ENCODE measurements at regions not wholly inside any gene's neighbourhood (a gene's known extent, or its start where the extent isn't known, plus 50 kb on each side); places are given as distances from the start of the nearest gene placed in this dataset.

DNA sequence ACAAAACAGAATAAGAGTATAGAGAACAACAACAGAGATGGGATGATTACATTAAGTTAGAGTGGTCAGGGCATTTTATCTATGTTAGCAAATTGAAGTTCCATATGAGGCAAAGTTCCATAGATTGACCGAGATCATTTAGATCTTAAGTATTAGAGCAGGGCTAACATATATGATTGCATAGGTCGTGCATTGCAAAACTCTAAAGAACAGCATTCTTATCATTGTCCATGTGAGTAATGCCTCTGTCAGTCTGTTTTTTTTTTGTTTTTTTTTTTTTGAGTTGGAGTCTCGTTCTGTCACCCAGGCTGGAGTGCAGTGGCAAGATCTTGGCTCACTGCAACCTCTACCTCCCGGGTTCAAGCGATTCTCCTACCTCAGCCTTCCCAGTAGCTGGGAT, 341.7 kb upstream of the KCNH8 start:
- no peak overlapping the region for H3K27ac ChIP-seq (ENCODE audit: insufficient read length, low read depth, low read length)
- H3K27ac Mint-ChIP-seq = no peak overlapping the region
- no peak overlapping the region for H2BK15ac ChIP-seq (ENCODE audit: low read depth, low read length)
- H4K91ac ChIP-seq (ENCODE audit: insufficient read length, low read depth, low read length) = no peak overlapping the region
- no peaks in the 10 kb centered on the region for H3K79me1 ChIP-seq (ENCODE audit: insufficient read depth, low read depth, low read length, poor library complexity, severe bottlenecking)
- H3T11ph ChIP-seq (ENCODE audit: low read length) = no peak overlapping the region
- H3K4ac ChIP-seq (ENCODE audit: low read depth, low read length) = no peak overlapping the region
- H2BK12ac ChIP-seq (ENCODE audit: insufficient read length, low read depth, low read length) = no peak overlapping the region
- H3K4me1 ChIP-seq (ENCODE audit: insufficient read depth, low read length) = no peaks in the 10 kb centered on the region
- no peak overlapping the region for H2BK20ac ChIP-seq (ENCODE audit: low read depth, low read length, poor library complexity, severe bottlenecking)
- H3K79me2 ChIP-seq (ENCODE audit: insufficient read depth, low read length) = no peaks in the 10 kb centered on the region
- no peaks in the 10 kb centered on the region for H3K9me3 ChIP-seq (ENCODE audit: control insufficient read depth, low read depth, low read length)
- H3K23me2 ChIP-seq (ENCODE audit: insufficient read length, low read depth, low read length, poor library complexity, severe bottlenecking) = no peaks in the 10 kb centered on the region
- no peaks in the 10 kb centered on the region for H3K9me3 Mint-ChIP-seq
- no peak overlapping the region for H3K14ac ChIP-seq (ENCODE audit: insufficient read depth, low read length)
- no peaks in the 10 kb centered on the region for H3K36me3 Mint-ChIP-seq (ENCODE audit: insufficient read depth in 1 of 3, low read depth in 3 of 3)
- no peak overlapping the region for H3K4me2 ChIP-seq (ENCODE audit: insufficient read depth, insufficient read length, low read length)
- no peak overlapping the region for H4K5ac ChIP-seq (ENCODE audit: insufficient read length, low read depth, low read length)
- H2AK5ac ChIP-seq (ENCODE audit: insufficient read length, low read length) = no peak overlapping the region
- TF ChIP-seq, protein P1, sequence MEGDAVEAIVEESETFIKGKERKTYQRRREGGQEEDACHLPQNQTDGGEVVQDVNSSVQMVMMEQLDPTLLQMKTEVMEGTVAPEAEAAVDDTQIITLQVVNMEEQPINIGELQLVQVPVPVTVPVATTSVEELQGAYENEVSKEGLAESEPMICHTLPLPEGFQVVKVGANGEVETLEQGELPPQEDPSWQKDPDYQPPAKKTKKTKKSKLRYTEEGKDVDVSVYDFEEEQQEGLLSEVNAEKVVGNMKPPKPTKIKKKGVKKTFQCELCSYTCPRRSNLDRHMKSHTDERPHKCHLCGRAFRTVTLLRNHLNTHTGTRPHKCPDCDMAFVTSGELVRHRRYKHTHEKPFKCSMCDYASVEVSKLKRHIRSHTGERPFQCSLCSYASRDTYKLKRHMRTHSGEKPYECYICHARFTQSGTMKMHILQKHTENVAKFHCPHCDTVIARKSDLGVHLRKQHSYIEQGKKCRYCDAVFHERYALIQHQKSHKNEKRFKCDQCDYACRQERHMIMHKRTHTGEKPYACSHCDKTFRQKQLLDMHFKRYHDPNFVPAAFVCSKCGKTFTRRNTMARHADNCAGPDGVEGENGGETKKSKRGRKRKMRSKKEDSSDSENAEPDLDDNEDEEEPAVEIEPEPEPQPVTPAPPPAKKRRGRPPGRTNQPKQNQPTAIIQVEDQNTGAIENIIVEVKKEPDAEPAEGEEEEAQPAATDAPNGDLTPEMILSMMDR (conservative IDR thresholded peaks at IDR 0.05) = no peak
- DNase-seq = no peak
- H3K23ac ChIP-seq (ENCODE audit: insufficient read length, low read depth, low read length) = no peak overlapping the region
- no peak overlapping the region for H2BK120ac ChIP-seq (ENCODE audit: low read depth, low read length, poor library complexity, severe bottlenecking)
- H3K4me1 Mint-ChIP-seq = no peaks in the 10 kb centered on the region
- no peak overlapping the region for H3K9ac ChIP-seq (ENCODE audit: extremely low read depth, insufficient read length, low read length)
- H4K20me1 ChIP-seq (ENCODE audit: control insufficient read depth, insufficient read depth, insufficient read length) = no peaks in the 10 kb centered on the region
- H2BK5ac ChIP-seq (ENCODE audit: insufficient read length, low read length) = no peak overlapping the region
- WGBS (ENCODE audit: extremely low coverage, insufficient read length, low lambda C conversion rate) = no CpG with 5 or more reads among the region's 5 CpGs
- H3K18ac ChIP-seq (ENCODE audit: insufficient read length, low read depth, low read length) = no peak overlapping the region
- H2AFZ ChIP-seq (ENCODE audit: low read length) = no peak overlapping the region
- no peaks in the 10 kb centered on the region for H3K27me3 ChIP-seq (ENCODE audit: insufficient read depth, low read length)
- no peak overlapping the region for H3K56ac ChIP-seq (ENCODE audit: insufficient read length, low read depth, low read length)
- no peak overlapping the region for H4K8ac ChIP-seq (replicated peaks; ENCODE audit: insufficient read length, low read depth, low read length)
- H3K27me3 Mint-ChIP-seq (ENCODE audit: low read depth) = no peaks in the 10 kb centered on the region; the same call in 1 of the 2 replicates
- H3K4me3 Mint-ChIP-seq = no peak overlapping the region
